ENCODE measurements at regions not wholly inside any gene's neighbourhood (a gene's known extent, or its start where the extent isn't known, plus 50 kb on each side); places are given as distances from the start of the nearest gene placed in this dataset.

GRCh38 chr1:226494092-226494609 is 54.4 kb upstream of the STUM start:
- CTCF ChIA-PET = no interaction called here
- no peak overlapping the region for H3K27ac Mint-ChIP-seq
- POLR2A ChIA-PET = no interaction called here

More at GRCh38 chr1:226494092-226494609, 54.4 kb upstream of the STUM start:
- DNase-seq (ENCODE audit: low spot score) (no peak), ATAC-seq (no peak)
- Mint-ChIP-seq H3K4me3 (no peak overlapping the region), H3K9me3 (no peaks in the 10 kb centered on the region), H3K36me3 (no peaks in the 10 kb centered on the region), H3K27me3 (ENCODE audit: low read depth) (peaks cover under 1% of the 10 kb centered on the region), H3K4me1 (peaks cover 38% of the 10 kb centered on the region)
- no peak for TF ChIP-seq E2F5 (CRISPR knock-in tag; IDR thresholded peaks at IDR 0.05)
- TF ChIP-seq AFF4 (CRISPR knock-in tag; IDR thresholded peaks at IDR 0.05; ENCODE audit: borderline replicate concordance) = no peak
- no peak for TF ChIP-seq ARID4B (CRISPR knock-in tag; IDR thresholded peaks at IDR 0.05; ENCODE audit: borderline replicate concordance)
- TF ChIP-seq E2F1 (CRISPR knock-in tag; IDR thresholded peaks at IDR 0.05) = no peak
- no peak for TF ChIP-seq RELA (CRISPR knock-in tag; IDR thresholded peaks at IDR 0.05; ENCODE audit: borderline replicate concordance)
- no peak for TF ChIP-seq ZNF219 (CRISPR knock-in tag; IDR thresholded peaks at IDR 0.05; ENCODE audit: borderline replicate concordance)
- no peak for TF ChIP-seq NFE2L1 (CRISPR knock-in tag; IDR thresholded peaks at IDR 0.05)
- TF ChIP-seq ETV6 (CRISPR knock-in tag; IDR thresholded peaks at IDR 0.05) = no peak
- TF ChIP-seq ZNF396 (CRISPR knock-in tag; IDR thresholded peaks at IDR 0.05; ENCODE audit: borderline replicate concordance) = no peak
- no peak for TF ChIP-seq CREB1 (CRISPR knock-in tag; IDR thresholded peaks at IDR 0.05)
- TF ChIP-seq PRRX2 (CRISPR knock-in tag; IDR thresholded peaks at IDR 0.05) = no peak

All from WTC11 (cell line).